Suprapubic skin (tissue), 4 donors: ENCODE measurements at regions not wholly inside any gene's neighbourhood (a gene's known extent, or its start where the extent isn't known, plus 50 kb on each side); places are given as distances from the start of the nearest gene placed in this dataset.

Experiments
- DNase-seq, 2 donors: peaks; one replicate each; pipeline ENCODE4 v3.0.0-alpha.2; 2019; ENCODE audit warnings: low spot score in 2 of 2
- H3K27ac ChIP-seq: fragments of 200-600 bp; sonication (generic); one replicate; pipeline ENCODE4 v1.5.1; 2019
- H3K27me3 ChIP-seq: fragments of 200-600 bp; sonication (generic); one replicate; pipeline ENCODE4 v1.5.1; 2019
- H3K36me3 ChIP-seq: fragments of 200-600 bp; sonication (generic); one replicate; pipeline ENCODE4 v1.5.1; 2019
- H3K4me1 ChIP-seq: fragments of 200-600 bp; sonication (generic); one replicate; pipeline ENCODE4 v1.5.1; 2019
- H3K4me3 ChIP-seq: fragments of 200-600 bp; sonication (generic); one replicate; pipeline ENCODE4 v1.5.1; 2019; ENCODE audit warnings: mild to moderate bottlenecking
- H3K9me3 ChIP-seq: fragments of 200-600 bp; sonication (generic); one replicate; pipeline ENCODE4 v1.5.1; 2019
- EP300 ChIP-seq: sonication (generic); formaldehyde crosslinking; IDR thresholded peaks from one replicate; pipeline ENCODE4 v1.6.1; 2017; ENCODE audit warnings: antibody characterized with exemption
- POLR2A ChIP-seq, 2 donors: fragments of 450-650 bp; IDR thresholded peaks; one replicate each; pipeline ENCODE4 v1.6.1; 2017; ENCODE audit warnings: antibody characterized with exemption in 2 of 2, mild to moderate bottlenecking in 2 of 2, moderate library complexity in 2 of 2
- POLR2AphosphoS5 ChIP-seq, 3 donors: sonication (generic); formaldehyde crosslinking; IDR thresholded peaks; one replicate each; pipeline ENCODE4 v1.6.1; 2017; ENCODE audit warnings: antibody characterized with exemption in 3 of 3
- WGBS: methylation state at CpG from one replicate; pipeline ENCODE4 v1.1.5; 2018; 5-methylcytosine and 5-hydroxymethylcytosine counted together
- TF ChIP-seq, protein P1 (sequence below), 2 donors: fragments of 200-600 bp in 1 of 2; fragments of 450-650 bp in 1 of 2; sonication (generic) in 1 of 2; IDR thresholded peaks; one replicate each; pipeline ENCODE4 v1.5.1; 2016 to 2019; ENCODE audit warnings: antibody characterized with exemption in 2 of 2, mild to moderate bottlenecking in 1 of 2, moderate library complexity in 1 of 2

DNA sequence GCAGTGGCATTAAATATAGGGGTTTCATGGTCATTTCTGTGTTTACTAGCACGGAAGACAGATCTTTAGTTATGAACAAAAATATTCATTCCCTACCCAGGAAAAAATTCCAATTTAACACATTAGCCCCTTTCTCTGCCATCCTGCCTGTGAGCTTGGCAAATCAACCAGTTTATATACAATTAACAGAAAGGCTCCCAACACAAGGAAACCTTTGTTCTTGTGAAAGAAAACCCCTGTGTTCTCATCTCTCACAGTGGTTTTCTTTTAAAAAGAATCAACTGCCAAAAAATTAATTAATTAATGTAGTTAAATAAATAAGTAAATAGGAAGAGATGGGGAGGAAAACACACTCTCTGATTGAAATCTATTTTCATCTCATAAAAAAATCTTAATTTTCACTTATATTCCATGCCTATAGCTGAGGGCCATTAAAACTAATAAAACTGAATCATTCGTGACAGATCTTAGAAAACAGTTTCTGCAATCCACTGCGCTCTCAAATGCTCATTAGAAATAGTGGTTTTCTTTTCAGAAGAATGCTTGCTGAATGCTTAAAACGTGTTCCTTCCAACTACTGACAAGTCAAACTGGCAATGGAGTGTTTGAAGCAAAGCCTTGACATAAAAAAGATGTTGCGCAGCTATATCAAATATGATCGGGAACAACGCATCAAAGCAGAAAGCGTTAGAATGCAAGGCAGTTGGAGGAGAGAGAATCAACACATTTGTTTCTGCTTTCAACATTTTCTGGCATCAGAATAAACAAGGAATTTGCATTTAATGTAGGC is 387.7 kb downstream of the TLR4 start:
- H3K27ac ChIP-seq, result no peak overlapping the region
- H3K27me3 ChIP-seq, result no peaks in the 10 kb centered on the region
- no peaks in the 10 kb centered on the region for H3K9me3 ChIP-seq
- DNase-seq, result no peak
- no peaks in the 10 kb centered on the region for H3K36me3 ChIP-seq
- TF ChIP-seq, protein P1, sequence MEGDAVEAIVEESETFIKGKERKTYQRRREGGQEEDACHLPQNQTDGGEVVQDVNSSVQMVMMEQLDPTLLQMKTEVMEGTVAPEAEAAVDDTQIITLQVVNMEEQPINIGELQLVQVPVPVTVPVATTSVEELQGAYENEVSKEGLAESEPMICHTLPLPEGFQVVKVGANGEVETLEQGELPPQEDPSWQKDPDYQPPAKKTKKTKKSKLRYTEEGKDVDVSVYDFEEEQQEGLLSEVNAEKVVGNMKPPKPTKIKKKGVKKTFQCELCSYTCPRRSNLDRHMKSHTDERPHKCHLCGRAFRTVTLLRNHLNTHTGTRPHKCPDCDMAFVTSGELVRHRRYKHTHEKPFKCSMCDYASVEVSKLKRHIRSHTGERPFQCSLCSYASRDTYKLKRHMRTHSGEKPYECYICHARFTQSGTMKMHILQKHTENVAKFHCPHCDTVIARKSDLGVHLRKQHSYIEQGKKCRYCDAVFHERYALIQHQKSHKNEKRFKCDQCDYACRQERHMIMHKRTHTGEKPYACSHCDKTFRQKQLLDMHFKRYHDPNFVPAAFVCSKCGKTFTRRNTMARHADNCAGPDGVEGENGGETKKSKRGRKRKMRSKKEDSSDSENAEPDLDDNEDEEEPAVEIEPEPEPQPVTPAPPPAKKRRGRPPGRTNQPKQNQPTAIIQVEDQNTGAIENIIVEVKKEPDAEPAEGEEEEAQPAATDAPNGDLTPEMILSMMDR (IDR thresholded peaks at IDR 0.05), result no peak
- TF ChIP-seq POLR2AphosphoS5 (IDR thresholded peaks at IDR 0.05) (no peak), POLR2A (IDR thresholded peaks at IDR 0.05) (no peak), EP300 (no peak)
- H3K4me3 ChIP-seq, result no peak overlapping the region
- WGBS, result 69% methylated on average over 8 of the region's 8 CpGs
- no peaks in the 10 kb centered on the region for H3K4me1 ChIP-seq

DNA sequence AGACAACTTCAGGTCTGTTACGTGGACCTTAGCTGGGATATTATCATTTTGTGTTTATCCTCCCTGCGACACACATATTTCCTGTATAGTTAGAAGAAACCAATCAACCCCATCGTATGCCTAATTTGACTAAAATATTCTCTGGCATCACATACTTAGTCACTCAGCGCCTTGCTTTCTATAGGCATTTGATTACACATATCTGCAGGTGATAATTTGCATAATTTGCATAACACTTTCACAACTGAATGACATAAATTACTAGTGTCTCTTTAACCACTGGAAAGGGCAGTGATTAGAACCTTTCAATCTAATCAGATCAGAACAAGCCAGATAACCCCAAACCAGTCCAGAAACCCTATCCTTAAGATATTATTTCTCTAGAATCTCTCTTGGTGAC is 390.2 kb downstream of the TLR4 start:
- no peak overlapping the region for H3K4me3 ChIP-seq

DNA sequence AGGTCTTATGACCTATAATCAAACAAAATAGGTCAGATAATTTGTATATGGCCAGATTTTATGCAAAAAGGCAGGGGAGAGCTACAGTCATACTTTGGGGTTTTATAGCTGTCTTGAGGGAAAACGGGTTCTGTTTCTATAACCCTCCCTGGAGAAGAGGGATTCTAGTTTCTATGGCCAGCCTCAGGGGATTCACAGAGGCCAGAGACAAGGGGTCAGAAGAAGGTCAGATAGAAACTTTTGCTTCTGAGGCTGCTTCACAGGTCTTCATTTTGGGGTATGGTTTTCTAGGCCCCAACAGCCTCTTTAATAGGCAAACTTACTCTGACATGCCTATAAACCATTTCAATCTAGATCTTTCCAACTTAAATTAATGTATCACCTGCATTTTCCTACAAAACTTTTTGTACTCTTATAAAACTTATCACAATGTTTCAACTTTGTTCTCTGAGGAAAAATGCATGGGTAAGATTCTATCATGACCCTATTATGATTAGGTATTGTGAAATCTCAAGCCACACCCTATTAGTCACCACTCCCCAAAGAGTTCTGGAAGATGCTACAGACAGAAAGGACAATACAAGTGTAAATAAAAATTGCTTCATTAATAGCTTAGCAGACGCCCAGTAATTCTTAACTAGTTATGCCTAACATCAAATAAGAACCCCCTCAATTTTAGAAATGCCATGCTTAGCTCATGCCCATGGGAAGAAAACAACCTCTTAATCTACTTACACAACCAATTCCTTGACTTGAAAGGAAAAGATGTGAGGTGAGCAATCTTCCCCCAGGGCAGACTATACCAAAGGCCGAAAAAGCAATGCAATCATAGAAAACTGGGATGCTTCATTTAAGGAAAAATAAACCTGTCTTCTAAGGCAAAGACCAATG is 396.6 kb downstream of the TLR4 start:
- WGBS, result 41% methylated on average over 3 of the region's 3 CpGs
- H3K27ac ChIP-seq, result peak overlapping the region; percentile 14
- TF ChIP-seq, protein P1 (IDR thresholded peaks at IDR 0.05), result no peak
- no peak for TF ChIP-seq POLR2A (IDR thresholded peaks at IDR 0.05)
- TF ChIP-seq EP300, result no peak
- no peak for TF ChIP-seq POLR2AphosphoS5 (IDR thresholded peaks at IDR 0.05)

More for the DNA sequence above, 390.2 kb downstream of the TLR4 start:
- WGBS, result 86% methylated on average over 4 of the region's 4 CpGs
- no peaks in the 10 kb centered on the region for H3K4me1 ChIP-seq
- no peak overlapping the region for H3K27ac ChIP-seq
- DNase-seq, result no peak
- H3K27me3 ChIP-seq, result no peaks in the 10 kb centered on the region
- no peaks in the 10 kb centered on the region for H3K9me3 ChIP-seq
- no peaks in the 10 kb centered on the region for H3K36me3 ChIP-seq
- TF ChIP-seq POLR2AphosphoS5 (IDR thresholded peaks at IDR 0.05), result no peak
- TF ChIP-seq EP300, result no peak
- no peak for TF ChIP-seq POLR2A (IDR thresholded peaks at IDR 0.05)
- TF ChIP-seq, protein P1 (IDR thresholded peaks at IDR 0.05), result no peak

DNA sequence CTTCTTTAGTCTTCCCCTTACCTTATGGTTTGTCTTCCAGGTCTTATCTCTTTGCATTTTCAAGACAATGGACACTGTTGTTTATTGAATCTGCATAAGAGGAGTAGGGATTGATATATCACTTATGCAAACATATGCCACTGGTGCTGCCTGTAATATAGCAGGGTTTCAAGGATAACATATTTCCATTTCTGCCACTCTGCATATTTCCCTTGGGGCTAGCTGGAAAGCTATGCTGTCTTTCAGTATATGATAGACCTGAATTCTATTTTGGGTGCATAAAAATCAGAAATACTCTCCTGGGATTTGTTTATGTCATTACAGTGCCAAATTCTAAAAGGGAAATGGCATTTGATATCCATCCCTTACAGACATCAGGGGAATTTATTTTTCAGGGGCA is 400.2 kb downstream of the TLR4 start:
- Histone ChIP-seq H3K27ac (no peak overlapping the region), H3K36me3 (no peaks in the 10 kb centered on the region), H3K27me3 (no peaks in the 10 kb centered on the region), H3K9me3 (no peaks in the 10 kb centered on the region), H3K4me1 (peaks cover 3% of the 10 kb centered on the region), H3K4me3 (no peak overlapping the region)
- TF ChIP-seq POLR2A (IDR thresholded peaks at IDR 0.05) (no peak), POLR2AphosphoS5 (IDR thresholded peaks at IDR 0.05) (no peak), EP300 (no peak)
- TF ChIP-seq, protein P1 (IDR thresholded peaks at IDR 0.05), result no peak
- DNase-seq, result no peak

More for the DNA sequence above, 396.6 kb downstream of the TLR4 start:
- no peak for DNase-seq
- Histone ChIP-seq H3K9me3 (no peaks in the 10 kb centered on the region), H3K27me3 (no peaks in the 10 kb centered on the region), H3K4me3 (no peak overlapping the region), H3K4me1 (peaks cover 3% of the 10 kb centered on the region), H3K36me3 (no peaks in the 10 kb centered on the region)

DNA sequence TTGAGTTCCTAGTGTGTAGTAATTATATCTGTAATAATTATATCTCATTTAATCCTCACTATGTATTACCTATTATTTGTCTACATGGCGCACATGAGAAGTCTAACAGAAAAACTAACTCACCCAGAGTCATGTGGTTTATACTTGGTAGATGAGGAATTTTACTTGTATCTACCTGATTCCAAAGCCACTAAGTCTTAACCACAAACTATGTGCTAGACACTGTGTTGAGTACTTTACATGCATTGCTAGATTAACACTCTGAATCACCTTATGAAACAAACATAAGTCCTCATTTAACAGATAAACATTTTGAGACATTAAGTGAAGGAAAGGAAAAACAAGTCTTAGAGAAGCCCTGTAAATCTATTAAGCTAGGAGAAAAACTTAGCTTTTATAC is 404.8 kb downstream of the TLR4 start:
- 86% methylated on average over 1 of the region's 1 CpG for WGBS
- H3K9me3 ChIP-seq, result no peaks in the 10 kb centered on the region
- H3K4me1 ChIP-seq, result no peaks in the 10 kb centered on the region
- H3K36me3 ChIP-seq, result no peaks in the 10 kb centered on the region
- H3K27ac ChIP-seq, result no peak overlapping the region
- H3K27me3 ChIP-seq, result no peaks in the 10 kb centered on the region
- DNase-seq, result no peak
- no peak for TF ChIP-seq EP300
- TF ChIP-seq POLR2AphosphoS5 (IDR thresholded peaks at IDR 0.05), result no peak
- no peak for TF ChIP-seq POLR2A (IDR thresholded peaks at IDR 0.05)
- TF ChIP-seq, protein P1 (IDR thresholded peaks at IDR 0.05), result no peak
- H3K4me3 ChIP-seq, result no peak overlapping the region
